Endothelial cell of umbilical vein (primary cell): ENCODE measurements at regions not wholly inside any gene's neighbourhood (a gene's known extent, or its start where the extent isn't known, plus 50 kb on each side); places are given as distances from the start of the nearest gene placed in this dataset.

Experiments used
- BruUV-seq: library from RNA; stranded (reverse); fragments of 400-500 nt; replicated peaks from 2 replicates; lab custom pipeline; 2021; lab: Mats Ljungman, UMichigan
- CTCF ChIA-PET: fragments of 300-600, 350-600 bp; sonication (Branson Sonifier 250); formaldehyde crosslinking; loops from one replicate; lab custom pipeline; 2021; ENCODE audit warnings: antibody characterized with exemption, inconsistent platforms; lab: Charles Lee
- POLR2A ChIA-PET: fragments of 300-600, 350-600 bp; sonication (Branson Sonifier 250); formaldehyde crosslinking; loops from one replicate; lab custom pipeline; 2021; ENCODE audit warnings: antibody characterized with exemption, inconsistent platforms; lab: Charles Lee
- DNase-seq: peaks from one replicate; pipeline ENCODE4 v3.0.0-alpha.2; 2011; ENCODE audit warnings: low read depth, low spot score
- FAIRE-seq: peaks from 2 replicates; lab custom pipeline; 2011; peaks lifted over from hg19 to GRCh38; lab: Jason Lieb, UNC
- H2AFZ ChIP-seq: 2 replicates; pipeline ENCODE4 v1.6.0; 2012; ENCODE audit warnings: low read depth, low read length, control low read depth, inconsistent platforms
- H3K27ac ChIP-seq: 2 replicates; pipeline ENCODE4 v1.5.1; 2011; ENCODE audit warnings: low read depth, mild to moderate bottlenecking, control low read depth, low read length, moderate library complexity; ENCODE audit not compliant: insufficient read depth
- H3K27me3 ChIP-seq, 2 experiments: 2 replicates each; pipeline versions ENCODE4 v1.6.0 to v1.6.1; 2011; ENCODE audit warnings: low read length in 2 of 2, mixed read lengths in 1 of 2; ENCODE audit not compliant: control insufficient read depth in 2 of 2, insufficient read depth in 2 of 2
- H3K36me3 ChIP-seq, 2 experiments: 2 replicates in 1 of 2; 3 replicates in 1 of 2; pipeline ENCODE4 v1.5.1; 2011; ENCODE audit warnings: low read length in 2 of 2, mild to moderate bottlenecking in 1 of 2, moderate library complexity in 1 of 2; ENCODE audit not compliant: control insufficient read depth in 2 of 2, insufficient read depth in 2 of 2; ENCODE audit errors: extremely low read depth in 1 of 2
- H3K4me1 ChIP-seq: 3 replicates; pipeline ENCODE4 v1.5.1; 2011; ENCODE audit warnings: mild to moderate bottlenecking, low read length; ENCODE audit not compliant: control insufficient read depth, insufficient read depth; ENCODE audit errors: extremely low read depth
- H3K4me2 ChIP-seq: 2 replicates; pipeline ENCODE4 v1.6.1; 2011; ENCODE audit warnings: low read length, control low read depth, mixed read lengths; ENCODE audit not compliant: insufficient read depth
- H3K4me3 ChIP-seq, 3 experiments: fragments of 200-600 bp in 1 of 3; sonication (generic), shearing (Covaris generic) in 1 of 3; replicated peaks in 1 of 3; 2 replicates each; pipeline ENCODE4 v1.5.1; 2011 to 2016; ENCODE audit warnings: control low read depth in 3 of 3, low read length in 3 of 3, mild to moderate bottlenecking in 2 of 3, inconsistent platforms in 1 of 3, low read depth in 1 of 3, moderate library complexity in 1 of 3; ENCODE audit not compliant: insufficient read depth in 1 of 3
- H3K79me2 ChIP-seq: 2 replicates; pipeline ENCODE4 v1.6.0; 2012; ENCODE audit warnings: low read length, inconsistent platforms; ENCODE audit not compliant: control insufficient read depth, insufficient read depth
- H3K9ac ChIP-seq: replicated peaks from 2 replicates; pipeline ENCODE3; 2011; ENCODE audit warnings: low read length, control low read depth; ENCODE audit not compliant: insufficient read depth; ENCODE audit errors: extremely low read depth
- H3K9me1 ChIP-seq: replicated peaks from 3 replicates; pipeline ENCODE4 v1.6.0; 2011; ENCODE audit warnings: mild to moderate bottlenecking, low read length; ENCODE audit not compliant: control insufficient read depth, insufficient read depth; ENCODE audit errors: extremely low read depth
- H3K9me3 ChIP-seq: replicated peaks from 2 replicates; pipeline ENCODE4 v1.5.1; 2012; ENCODE audit warnings: low read length, inconsistent platforms; ENCODE audit not compliant: control insufficient read depth, insufficient read depth
- H4K20me1 ChIP-seq: replicated peaks from 2 replicates; pipeline ENCODE3; 2011; ENCODE audit warnings: mild to moderate bottlenecking, low read length; ENCODE audit not compliant: control insufficient read depth, insufficient read depth; ENCODE audit errors: extremely low read depth
- CTCF ChIP-seq, 2 donors: IDR thresholded peaks; 1 replicate in 1 of 2; 2 replicates in 1 of 2; pipeline ENCODE4 v1.5.1; 2011; ENCODE audit warnings: low read length in 2 of 2, mild to moderate bottlenecking in 2 of 2, moderate library complexity in 2 of 2, control low read depth in 1 of 2, inconsistent platforms in 1 of 2, low read depth in 1 of 2; ENCODE audit not compliant: insufficient read depth in 1 of 2; ENCODE audit errors: extremely low read depth in 1 of 2
- EZH2 ChIP-seq: IDR thresholded peaks from 2 replicates; pipeline ENCODE4 v1.6.1; 2012; ENCODE audit warnings: borderline replicate concordance, low read depth, mild to moderate bottlenecking, moderate library complexity, low read length, inconsistent platforms; ENCODE audit not compliant: severe bottlenecking
- FOS ChIP-seq: IDR thresholded peaks from 2 replicates; pipeline ENCODE4 v1.6.1; 2011; ENCODE audit warnings: mild to moderate bottlenecking, low read length, moderate library complexity, borderline replicate concordance; ENCODE audit not compliant: insufficient read depth
- GATA2 ChIP-seq: IDR thresholded peaks from 2 replicates; pipeline ENCODE4 v1.7.0; 2011; ENCODE audit warnings: low read depth, mild to moderate bottlenecking, moderate library complexity, mixed read lengths, low read length; ENCODE audit not compliant: insufficient read length, insufficient read depth
- JUN ChIP-seq: IDR thresholded peaks from 2 replicates; pipeline ENCODE4 v1.6.1; 2011; ENCODE audit warnings: borderline replicate concordance, low read depth; ENCODE audit not compliant: insufficient read length, insufficient read depth
- MAX ChIP-seq: IDR thresholded peaks from 2 replicates; pipeline ENCODE4 v1.6.1; 2011; ENCODE audit not compliant: insufficient read depth, insufficient read length
- MYC ChIP-seq: IDR thresholded peaks from one replicate; pipeline ENCODE4 v1.6.1; 2011; ENCODE audit warnings: mild to moderate bottlenecking, low read depth, low read length
- POLR2A ChIP-seq: IDR thresholded peaks from 2 replicates; pipeline ENCODE4 v1.6.1; 2012; ENCODE audit warnings: low read depth, mild to moderate bottlenecking, control low read depth, low read length
- POLR2AphosphoS5 ChIP-seq: IDR thresholded peaks from 2 replicates; pipeline ENCODE4 v1.6.1; 2012; ENCODE audit warnings: low read depth, mild to moderate bottlenecking, control low read depth, low read length, moderate library complexity; ENCODE audit not compliant: insufficient read depth
- dilution Hi-C: fragments of 300-500 bp; cut with MboI; formaldehyde crosslinking; loops from one replicate; pipeline ENCODE4 v1.15.0; 2019; ENCODE audit warnings: low sequenced_read_pairs; ENCODE audit not compliant: extremely low pct_ligation_motif_present
- intact Hi-C: fragments of 100-400 bp; cut with micrococcal nuclease; formaldehyde crosslinking; loops from one replicate; pipeline ENCODE4 v1.10.0; 2022

DNA sequence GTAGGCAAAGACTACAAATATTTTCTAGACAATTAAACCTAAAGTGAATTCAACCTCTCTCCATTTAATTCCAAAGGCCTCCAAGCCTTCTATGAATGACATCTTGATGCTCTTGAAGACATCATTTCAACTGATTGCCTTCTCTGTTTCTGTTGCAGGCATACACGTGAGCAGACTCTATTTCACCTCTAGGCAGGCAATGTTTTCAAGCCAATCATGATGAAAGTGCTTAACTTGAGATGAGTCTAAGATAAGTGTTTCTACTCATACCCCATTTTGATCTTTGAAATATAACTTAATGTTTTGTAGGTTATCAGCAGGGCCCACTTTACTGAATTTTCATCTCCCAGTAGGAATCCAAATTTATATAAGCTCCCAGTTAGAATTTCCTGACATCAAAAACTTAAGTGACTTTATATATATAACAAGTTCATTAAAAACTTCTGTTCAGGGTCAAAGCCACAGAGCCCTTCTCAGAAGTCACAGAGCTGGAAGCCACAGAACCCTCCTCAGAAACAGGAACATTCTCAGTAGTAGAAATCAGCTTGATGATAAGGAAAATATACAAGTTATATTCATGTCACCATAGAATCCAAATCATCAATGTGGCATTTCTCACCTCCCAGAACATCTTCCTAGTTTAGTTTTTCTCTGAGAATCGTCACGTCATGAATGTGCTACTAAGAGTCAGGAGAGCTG, 108.5 kb downstream of the PHLDA1 start:
- Histone ChIP-seq H3K4me3 (no peak overlapping the region), H3K79me2 (no peaks in the 10 kb centered on the region), H3K27ac (no peak overlapping the region), H3K9me1 (no peaks in the 10 kb centered on the region), H2AFZ (no peak overlapping the region), H3K9me3 (peaks cover 2% of the 10 kb centered on the region), H3K27me3 (no peaks in the 10 kb centered on the region), H3K9ac (no peak overlapping the region), H3K4me1 (no peaks in the 10 kb centered on the region), H4K20me1 (no peaks in the 10 kb centered on the region), H3K36me3 (no peaks in the 10 kb centered on the region), H3K4me2 (no peak overlapping the region)
- ChIA-PET POLR2A (no interaction called here), CTCF (interaction anchor here (1.2 kb wide), 1 partner anchor 12 kb away, joined by 3 read pairs; no protein-coding TSS in a partner anchor)
- peak; percentile 38 for FAIRE-seq
- intact Hi-C loops = no loop called here
- dilution Hi-C loops = no loop called here
- no peak for DNase-seq
- no TSS peak for BruUV-seq
- TF ChIP-seq POLR2A (no peak), CTCF (IDR thresholded peaks at IDR 0.05; ENCODE audit: extremely low read depth in 1 of 2, insufficient read depth in 1 of 2, low read depth in 1 of 2, low read length in 2 of 2) (no peak), GATA2 (no peak), JUN (no peak), FOS (no peak), POLR2AphosphoS5 (no peak), MAX (no peak), MYC (no peak), EZH2 (no peak)
